Mesodermal cell (in vitro differentiated cells): ENCODE measurements at regions not wholly inside any gene's neighbourhood (a gene's known extent, or its start where the extent isn't known, plus 50 kb on each side); places are given as distances from the start of the nearest gene placed in this dataset.
"Not testable (repeated sequence)": the region's sequence is repeated elsewhere in the genome, so short reads cannot be mapped to it uniquely, and the experiment has no call there.

Experiments used
- H3K27ac ChIP-seq: 2 replicates; pipeline ENCODE4 v1.7.0; 2013; ENCODE audit warnings: mild to moderate bottlenecking, low read depth, low read length, moderate library complexity; ENCODE audit not compliant: severe bottlenecking
- H3K36me3 ChIP-seq: 2 replicates; pipeline ENCODE4 v1.7.1; 2013; ENCODE audit warnings: mild to moderate bottlenecking, low read length, moderate library complexity; ENCODE audit not compliant: control insufficient read depth, insufficient read depth
- H3K4me1 ChIP-seq: one replicate; pipeline ENCODE4 v1.7.1; 2013; ENCODE audit warnings: mild to moderate bottlenecking, low read length; ENCODE audit not compliant: insufficient read depth, control insufficient read depth, poor library complexity, severe bottlenecking
- H3K4me3 ChIP-seq: 2 replicates; pipeline ENCODE4 v1.7.0; 2013; ENCODE audit warnings: low read length, control low read depth, mild to moderate bottlenecking; ENCODE audit not compliant: insufficient read depth, poor library complexity, severe bottlenecking; ENCODE audit errors: extremely low read depth
- H3K9me3 ChIP-seq: 2 replicates; pipeline ENCODE4 v1.7.1; 2013; ENCODE audit warnings: mild to moderate bottlenecking, low read length, moderate library complexity; ENCODE audit not compliant: control insufficient read depth
- WGBS, 2 experiments: methylation state at CpG; one replicate each; pipeline ENCODE4 v1.1.5; 2013; ENCODE audit warnings: missing lambda C conversion rate in 2 of 2; ENCODE audit not compliant: insufficient coverage in 2 of 2; 5-methylcytosine and 5-hydroxymethylcytosine counted together

DNA sequence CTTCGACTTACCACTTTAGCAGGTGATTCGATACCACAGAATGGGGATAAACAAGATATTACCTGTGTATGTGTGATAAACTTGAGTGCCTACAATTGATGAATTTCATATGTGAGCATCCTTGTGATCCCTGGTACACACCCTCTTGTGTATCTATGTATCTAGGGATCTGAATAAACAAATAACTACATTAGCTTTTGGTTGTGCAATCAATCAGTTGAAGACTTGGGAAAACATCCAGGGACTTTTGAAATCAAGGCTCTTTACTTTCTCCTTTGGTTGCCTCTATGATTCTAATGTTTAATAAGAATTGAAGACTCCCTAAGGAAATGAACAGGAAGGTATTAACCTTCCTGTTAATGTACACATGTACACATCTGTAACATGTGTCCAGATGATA, 97.3 kb upstream of the DCC start:
- Histone ChIP-seq H3K4me3 (no peak overlapping the region), H3K36me3 (no peaks in the 10 kb centered on the region), H3K4me1 (no peaks in the 10 kb centered on the region), H3K27ac (no peak overlapping the region), H3K9me3 (peaks cover 5% of the 10 kb centered on the region)
- whole genome bisulfite sequencing, 2 experiments: no CpG with 5 or more reads among the region's 2 CpGs

DNA sequence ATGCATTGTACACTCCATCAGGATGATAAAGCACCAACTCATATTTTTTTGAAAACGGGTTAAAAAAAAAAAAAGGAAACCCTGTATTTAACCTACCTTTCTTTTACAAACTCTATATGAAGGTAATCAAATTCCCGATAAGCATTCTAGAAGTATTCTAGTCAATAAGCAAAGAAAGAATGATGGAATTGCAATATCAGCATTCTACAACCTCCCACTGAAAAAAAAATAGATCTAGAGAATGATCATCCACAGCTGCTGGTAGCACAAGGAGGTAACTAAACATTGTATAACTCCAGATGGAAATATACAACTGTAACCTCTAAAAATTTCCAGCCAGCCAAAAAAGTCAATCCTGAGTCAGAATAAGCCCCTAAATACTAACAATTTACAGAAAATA, 95.3 kb upstream of the DCC start:
- H3K9me3 ChIP-seq: peaks cover 6% of the 10 kb centered on the region
- WGBS, 2 experiments: no CpG with 5 or more reads among the region's 2 CpGs
- H3K36me3 ChIP-seq: no peaks in the 10 kb centered on the region

DNA sequence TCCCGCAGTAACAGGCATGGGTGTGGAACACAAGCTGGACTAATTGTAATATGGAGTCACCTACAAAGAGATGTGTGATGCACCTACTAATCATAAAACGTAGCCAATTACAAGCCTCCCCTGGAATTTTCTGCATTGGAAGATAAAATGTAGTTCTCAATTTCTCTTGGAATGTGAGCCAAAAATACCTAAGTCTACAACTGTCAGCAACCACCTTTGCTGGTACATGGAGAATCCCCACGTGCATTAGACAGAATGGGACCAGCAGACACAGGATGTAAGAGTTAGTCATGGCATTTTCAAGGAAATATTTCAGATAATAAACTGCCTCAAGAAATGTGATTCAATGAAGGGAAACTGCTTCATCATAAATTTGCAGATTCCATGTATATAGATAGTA, 85.6 kb upstream of the DCC start:
- Histone ChIP-seq H3K36me3 (no peaks in the 10 kb centered on the region), H3K4me1 (no peaks in the 10 kb centered on the region), H3K9me3 (no peaks in the 10 kb centered on the region), H3K4me3 (no peak overlapping the region), H3K27ac (no peak overlapping the region)
- WGBS, 2 experiments: 80% methylated on average over 1 of the region's 3 CpGs; no CpG with 5 or more reads in 1 of the 2 experiments

More for the DNA sequence above, 95.3 kb upstream of the DCC start:
- Histone ChIP-seq H3K4me1 (no peaks in the 10 kb centered on the region), H3K4me3 (no peak overlapping the region), H3K27ac (no peak overlapping the region)

DNA sequence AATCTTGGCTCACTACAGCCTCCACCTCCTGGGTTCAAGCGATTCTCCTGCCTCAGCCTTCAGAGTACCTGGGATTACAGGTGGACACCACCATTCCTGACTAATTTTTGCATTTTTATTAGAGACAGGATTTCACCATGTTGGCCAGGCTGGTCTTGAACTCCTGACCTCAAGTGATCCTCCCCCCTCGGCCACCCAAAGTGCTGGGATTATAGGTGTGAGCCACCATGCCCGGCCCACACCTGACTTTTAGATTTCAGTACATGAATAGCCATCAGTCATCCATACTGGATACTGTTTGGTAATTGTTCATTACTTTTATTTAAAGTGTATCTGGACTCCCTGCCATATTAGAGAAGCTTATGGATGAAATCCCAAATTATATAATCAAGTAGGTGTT, 82.6 kb upstream of the DCC start:
- WGBS, 2 experiments: 78 to 89% methylated on average over 1 of the region's 3 CpGs
- not testable (repeated sequence) for H3K4me1 ChIP-seq, H3K36me3 ChIP-seq, H3K9me3 ChIP-seq, H3K4me3 ChIP-seq, H3K27ac ChIP-seq

DNA sequence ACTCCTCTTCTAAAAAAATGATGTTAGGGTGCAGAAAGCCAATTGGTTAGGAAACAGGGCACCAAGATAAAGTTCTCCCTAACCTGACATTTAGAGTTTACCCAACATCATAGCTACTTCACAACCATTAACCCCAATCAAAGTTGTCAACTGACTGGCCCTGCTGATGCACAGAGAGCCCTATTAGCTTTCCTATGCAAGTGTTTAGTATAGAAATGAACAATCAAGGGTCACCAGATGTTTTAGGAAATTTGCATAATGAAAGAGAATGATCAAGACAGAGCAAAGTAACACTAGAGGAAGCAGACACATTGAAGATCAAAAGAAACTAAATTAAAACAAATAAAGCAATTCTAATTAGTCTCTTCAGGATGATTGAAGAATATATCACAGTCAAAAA, 64.2 kb upstream of the DCC start:
- Histone ChIP-seq H3K36me3 (no peaks in the 10 kb centered on the region), H3K4me3 (no peak overlapping the region), H3K4me1 (no peaks in the 10 kb centered on the region), H3K27ac (no peak overlapping the region), H3K9me3 (no peaks in the 10 kb centered on the region)

DNA sequence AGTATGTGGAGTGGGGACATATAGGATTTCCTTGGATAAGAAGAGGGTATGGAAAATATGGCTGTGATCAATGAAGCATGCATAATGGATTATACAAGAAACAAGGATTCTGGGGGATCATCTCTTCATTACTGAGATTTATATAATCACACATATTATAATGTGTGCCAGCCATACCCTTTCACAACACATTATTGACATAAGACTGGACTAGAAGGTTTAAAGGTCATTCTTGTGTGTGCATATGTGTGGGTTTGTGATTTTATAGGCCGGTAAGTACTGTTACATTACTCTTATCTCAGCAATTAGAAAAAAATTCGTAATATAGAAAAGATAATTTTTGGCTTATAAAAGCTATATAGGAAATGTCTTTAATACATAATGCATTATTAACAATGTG, 62.2 kb upstream of the DCC start:
- Histone ChIP-seq H3K27ac (no peak overlapping the region), H3K4me1 (no peaks in the 10 kb centered on the region), H3K4me3 (no peak overlapping the region), H3K36me3 (no peaks in the 10 kb centered on the region), H3K9me3 (no peaks in the 10 kb centered on the region)
- WGBS, 2 experiments: no CpG with 5 or more reads among the region's 2 CpGs

DNA sequence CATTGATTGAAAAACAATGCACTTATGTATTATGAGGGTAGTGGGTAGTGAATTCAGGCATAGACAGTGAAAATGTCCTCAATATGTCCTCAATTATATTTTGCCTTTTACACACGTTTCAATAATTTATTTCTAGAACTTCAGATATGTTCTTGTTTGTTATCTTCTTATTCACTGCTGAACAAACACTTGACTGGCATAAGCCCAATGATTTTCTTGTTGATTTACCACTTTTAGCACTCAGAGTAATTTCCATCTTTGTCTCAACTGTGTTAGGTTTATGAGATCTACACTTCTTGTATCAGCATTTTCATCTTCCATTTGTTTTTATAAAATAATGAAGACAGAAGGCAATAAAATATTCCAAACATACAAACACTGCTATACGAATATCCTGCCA, 61.8 kb upstream of the DCC start:
- Histone ChIP-seq H3K4me3 (no peak overlapping the region), H3K36me3 (no peaks in the 10 kb centered on the region), H3K9me3 (no peaks in the 10 kb centered on the region), H3K4me1 (no peaks in the 10 kb centered on the region), H3K27ac (no peak overlapping the region)
- no CpG with 5 or more reads among the region's 2 CpGs for WGBS, 2 experiments

DNA sequence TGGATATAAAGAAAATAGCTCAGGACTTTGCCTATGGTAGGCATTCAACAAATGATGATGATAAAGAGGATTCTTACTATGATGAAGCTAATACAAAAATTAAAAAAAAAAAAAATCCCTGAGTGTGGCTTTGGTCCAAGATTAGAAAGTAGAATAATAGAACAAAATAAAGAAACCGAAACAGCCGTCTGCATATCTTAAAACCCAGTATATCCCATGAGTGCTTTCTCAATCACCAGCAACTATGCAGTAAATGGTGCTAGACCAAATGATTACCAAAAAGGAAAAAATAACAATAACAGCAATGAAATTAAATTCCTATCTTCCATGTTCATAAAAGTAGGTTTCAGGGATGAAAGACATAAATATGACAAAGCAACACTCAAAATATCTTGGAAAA, 59.3 kb upstream of the DCC start:
- H3K4me3 ChIP-seq: no peak overlapping the region
- H3K9me3 ChIP-seq: no peaks in the 10 kb centered on the region
- no peaks in the 10 kb centered on the region for H3K36me3 ChIP-seq
- WGBS, 2 experiments: no CpG with 5 or more reads among the region's 2 CpGs
- no peaks in the 10 kb centered on the region for H3K4me1 ChIP-seq
- no peak overlapping the region for H3K27ac ChIP-seq

DNA sequence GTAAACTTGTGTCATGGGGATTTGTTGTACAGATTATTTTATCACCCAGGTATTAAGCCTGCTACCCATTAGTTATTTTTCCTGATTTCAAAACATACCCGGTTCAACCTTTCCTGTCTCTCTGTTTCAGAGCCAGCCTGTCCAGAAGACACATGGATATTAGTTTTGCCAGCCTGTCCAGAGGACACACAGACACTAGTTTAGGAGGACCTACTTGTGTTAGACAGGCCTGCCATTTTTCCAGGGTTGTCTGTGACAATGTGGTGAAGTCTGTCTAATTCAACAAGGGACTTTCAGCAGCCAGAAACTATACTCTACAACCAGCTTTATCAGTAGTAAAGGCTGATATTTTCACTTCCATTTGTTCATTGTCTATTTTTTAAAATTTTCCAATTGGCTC, 56.1 kb upstream of the DCC start:
- H3K27ac ChIP-seq: no peak overlapping the region
- no peaks in the 10 kb centered on the region for H3K9me3 ChIP-seq
- WGBS, 2 experiments: 100% methylated on average over 1 of the region's 1 CpG

DNA sequence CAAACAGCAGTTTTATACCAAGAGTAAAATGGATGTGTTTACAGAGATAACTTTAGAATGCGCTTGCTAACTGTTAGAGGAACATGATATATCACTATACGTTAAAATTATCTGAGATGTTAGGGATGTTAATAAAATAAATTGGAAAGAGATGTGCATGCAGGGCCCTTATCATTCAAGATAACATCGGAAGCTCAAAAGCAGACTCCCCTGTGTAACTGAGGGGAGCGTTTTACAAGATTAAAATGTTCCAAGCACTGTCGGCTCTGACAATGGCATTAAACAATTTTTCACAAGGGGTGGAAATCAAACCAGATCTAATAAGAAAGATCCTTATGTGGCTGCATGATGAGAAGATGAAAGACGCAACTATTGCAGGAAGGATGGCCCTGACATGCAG, 53.3 kb upstream of the DCC start:
- H3K4me3 ChIP-seq: no peak overlapping the region
- WGBS, 2 experiments: 50 to 83% methylated on average over 2 to 5 of the region's 6 CpGs
- H3K4me1 ChIP-seq: peaks cover 11% of the 10 kb centered on the region
- no peaks in the 10 kb centered on the region for H3K36me3 ChIP-seq
- H3K27ac ChIP-seq: peak overlapping the region; percentile 23
- no peaks in the 10 kb centered on the region for H3K9me3 ChIP-seq

More for the DNA sequence above, 56.1 kb upstream of the DCC start:
- H3K4me3 ChIP-seq: no peak overlapping the region
- peaks cover 11% of the 10 kb centered on the region for H3K4me1 ChIP-seq
- H3K36me3 ChIP-seq: no peaks in the 10 kb centered on the region

DNA sequence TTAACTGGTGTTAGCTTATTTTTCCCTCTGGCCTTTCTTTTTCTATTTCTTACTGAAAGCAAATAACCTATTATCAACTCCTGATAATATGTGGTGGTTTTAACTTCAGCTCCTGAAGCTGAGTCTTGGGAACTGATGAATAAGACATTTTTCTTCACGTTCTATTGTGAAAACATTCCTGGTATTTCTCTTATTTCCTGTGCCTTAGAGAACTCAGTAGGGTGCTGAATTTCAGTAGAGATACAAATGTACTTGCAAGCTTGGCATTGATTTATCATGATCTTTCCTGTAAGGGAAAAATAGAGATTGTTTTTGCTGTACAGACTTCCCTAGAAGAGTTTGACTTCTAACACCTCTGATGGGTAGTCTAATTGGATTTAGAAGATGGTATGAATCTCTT, 52.8 kb upstream of the DCC start:
- H3K27ac ChIP-seq: peak overlapping the region; percentile 23
- no peaks in the 10 kb centered on the region for H3K9me3 ChIP-seq
- no peaks in the 10 kb centered on the region for H3K36me3 ChIP-seq
- no CpG with 5 or more reads among the region's 1 CpG for WGBS, 2 experiments
- H3K4me1 ChIP-seq: peaks cover 11% of the 10 kb centered on the region
- no peak overlapping the region for H3K4me3 ChIP-seq
